Esophagus (tissue), 2 donors: ENCODE measurements at regions not wholly inside any gene's neighbourhood (a gene's known extent, or its start where the extent isn't known, plus 50 kb on each side); places are given as distances from the start of the nearest gene placed in this dataset.
"Not testable (repeated sequence)": the region's sequence is repeated elsewhere in the genome, so short reads cannot be mapped to it uniquely, and the experiment has no call there.

Experiments used
- H3K27ac ChIP-seq, 2 donors: one replicate each; pipeline ENCODE4 v1.5.1; 2013; ENCODE audit warnings: low read depth in 2 of 2, mild to moderate bottlenecking in 2 of 2, inconsistent platforms in 1 of 2, low read length in 1 of 2, moderate library complexity in 1 of 2
- H3K27me3 ChIP-seq, 2 donors: one replicate each; pipeline ENCODE4 v1.6.1; 2013; ENCODE audit warnings: low read length in 2 of 2, control low read depth in 1 of 2, mild to moderate bottlenecking in 1 of 2; ENCODE audit not compliant: insufficient read depth in 2 of 2, control insufficient read depth in 1 of 2
- H3K36me3 ChIP-seq, 2 donors: one replicate each; pipeline ENCODE4 v1.6.1; 2013; ENCODE audit warnings: low read length in 1 of 2; ENCODE audit not compliant: control insufficient read depth in 2 of 2, insufficient read depth in 2 of 2
- H3K4me1 ChIP-seq, 2 donors: one replicate each; pipeline ENCODE4 v1.6.1; 2013; ENCODE audit warnings: low read length in 1 of 2; ENCODE audit not compliant: control insufficient read depth in 2 of 2, insufficient read depth in 2 of 2
- H3K4me3 ChIP-seq, 2 donors: one replicate each; pipeline ENCODE4 v1.5.1; 2013; ENCODE audit warnings: low read length in 2 of 2, mild to moderate bottlenecking in 2 of 2, low read depth in 1 of 2, moderate library complexity in 1 of 2
- H3K9me3 ChIP-seq, 2 donors: one replicate each; pipeline ENCODE4 v1.6.1; 2013; ENCODE audit warnings: mild to moderate bottlenecking in 2 of 2, low read depth in 1 of 2, low read length in 1 of 2, moderate library complexity in 1 of 2; ENCODE audit not compliant: control insufficient read depth in 2 of 2, insufficient read depth in 1 of 2
- WGBS, 2 donors: extraction: QIAGEN DNeasy Blood & Tissue Kit; methylation state at CpG; one replicate each; pipeline ENCODE4 v1.1.7; 2013; 5-methylcytosine and 5-hydroxymethylcytosine counted together
- donor health status: healthy with polysubstance abuse.
- donor health status: Bipolar disorder and iron deficiency.

DNA sequence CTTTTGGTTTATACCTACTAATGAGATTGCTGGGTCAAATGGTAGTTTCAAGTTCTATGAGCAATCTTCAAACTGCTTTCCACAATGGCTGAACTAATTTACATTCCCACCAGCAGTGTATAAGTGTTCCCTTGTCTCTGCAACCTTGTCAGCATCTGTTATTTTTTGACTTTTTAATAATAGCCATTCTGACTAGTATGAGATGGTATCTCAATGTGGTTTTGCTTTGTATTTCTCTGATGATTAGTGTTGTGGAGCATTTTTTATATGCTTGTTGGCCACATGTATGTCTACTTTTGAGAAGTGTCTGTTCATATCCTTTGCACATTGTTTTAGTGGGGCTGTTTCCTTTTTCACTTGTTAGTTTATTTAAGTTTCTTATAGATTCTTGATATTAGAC is 449.3 kb upstream of the ATP11B start:
- H3K4me3 ChIP-seq, H3K9me3 ChIP-seq, H3K27ac ChIP-seq, H3K27me3 ChIP-seq, H3K36me3 ChIP-seq, H3K4me1 ChIP-seq: not testable (repeated sequence)

- H3K4me3 ChIP-seq = no peak overlapping the region
- H3K36me3 ChIP-seq = no peaks in the 10 kb centered on the region
- H3K27me3 ChIP-seq = no peaks in the 10 kb centered on the region
- H3K4me1 ChIP-seq = no peaks in the 10 kb centered on the region
- H3K27ac ChIP-seq = no peak overlapping the region
- 54 to 62% methylated on average over 2 of the region's 2 CpGs for WGBS, 2 donors
- H3K9me3 ChIP-seq = no peaks in the 10 kb centered on the region
Measured at GRCh38 chr3:182349051-182349450, 444.3 kb upstream of the ATP11B start.

GRCh38 chr3:182349951-182350517 is 443.3 kb upstream of the ATP11B start:
- WGBS, 2 donors = 74 to 90% methylated on average over 1 of the region's 1 CpG
- H3K36me3 ChIP-seq = no peaks in the 10 kb centered on the region
- no peaks in the 10 kb centered on the region for H3K4me1 ChIP-seq
- no peaks in the 10 kb centered on the region for H3K9me3 ChIP-seq
- no peak overlapping the region for H3K27ac ChIP-seq
- no peak overlapping the region for H3K4me3 ChIP-seq
- H3K27me3 ChIP-seq = no peaks in the 10 kb centered on the region

DNA sequence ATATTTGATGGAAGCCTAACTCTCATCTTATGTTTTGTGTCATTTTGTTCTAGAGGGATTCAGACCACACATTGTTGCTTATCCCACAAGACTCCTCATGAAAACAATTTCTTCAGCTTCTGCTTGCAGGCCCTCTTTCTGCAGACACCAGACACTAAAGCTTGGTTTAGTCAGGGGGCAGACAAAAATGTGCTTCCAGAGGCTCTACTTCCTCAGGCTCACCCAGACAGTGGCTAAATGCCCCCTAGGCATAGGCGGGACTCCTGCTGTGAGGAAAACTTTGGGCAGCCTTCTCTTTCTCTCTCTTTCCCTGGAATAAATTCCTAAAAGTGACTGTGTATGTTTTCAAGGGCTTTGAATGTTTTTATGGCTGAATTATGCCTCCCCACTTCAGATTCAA is 435.4 kb upstream of the ATP11B start:
- no peak overlapping the region for H3K27ac ChIP-seq
- no peaks in the 10 kb centered on the region for H3K9me3 ChIP-seq
- 58 to 59% methylated on average over 1 of the region's 1 CpG for WGBS, 2 donors

GRCh38 chr3:182364323-182364722 is 429.0 kb upstream of the ATP11B start:
- Histone ChIP-seq H3K4me3 (no peak overlapping the region), H3K36me3 (no peaks in the 10 kb centered on the region), H3K9me3 (no peaks in the 10 kb centered on the region), H3K27me3 (no peaks in the 10 kb centered on the region), H3K4me1 (peaks cover 0 to 3% of the 10 kb centered on the region in 2 donors), H3K27ac (no peak overlapping the region)
- WGBS, 2 donors = 64 to 66% methylated on average over 6 of the region's 6 CpGs

More for the DNA sequence above, 435.4 kb upstream of the ATP11B start:
- Histone ChIP-seq H3K27me3 (no peaks in the 10 kb centered on the region), H3K36me3 (no peaks in the 10 kb centered on the region), H3K4me1 (no peaks in the 10 kb centered on the region), H3K4me3 (no peak overlapping the region)

DNA sequence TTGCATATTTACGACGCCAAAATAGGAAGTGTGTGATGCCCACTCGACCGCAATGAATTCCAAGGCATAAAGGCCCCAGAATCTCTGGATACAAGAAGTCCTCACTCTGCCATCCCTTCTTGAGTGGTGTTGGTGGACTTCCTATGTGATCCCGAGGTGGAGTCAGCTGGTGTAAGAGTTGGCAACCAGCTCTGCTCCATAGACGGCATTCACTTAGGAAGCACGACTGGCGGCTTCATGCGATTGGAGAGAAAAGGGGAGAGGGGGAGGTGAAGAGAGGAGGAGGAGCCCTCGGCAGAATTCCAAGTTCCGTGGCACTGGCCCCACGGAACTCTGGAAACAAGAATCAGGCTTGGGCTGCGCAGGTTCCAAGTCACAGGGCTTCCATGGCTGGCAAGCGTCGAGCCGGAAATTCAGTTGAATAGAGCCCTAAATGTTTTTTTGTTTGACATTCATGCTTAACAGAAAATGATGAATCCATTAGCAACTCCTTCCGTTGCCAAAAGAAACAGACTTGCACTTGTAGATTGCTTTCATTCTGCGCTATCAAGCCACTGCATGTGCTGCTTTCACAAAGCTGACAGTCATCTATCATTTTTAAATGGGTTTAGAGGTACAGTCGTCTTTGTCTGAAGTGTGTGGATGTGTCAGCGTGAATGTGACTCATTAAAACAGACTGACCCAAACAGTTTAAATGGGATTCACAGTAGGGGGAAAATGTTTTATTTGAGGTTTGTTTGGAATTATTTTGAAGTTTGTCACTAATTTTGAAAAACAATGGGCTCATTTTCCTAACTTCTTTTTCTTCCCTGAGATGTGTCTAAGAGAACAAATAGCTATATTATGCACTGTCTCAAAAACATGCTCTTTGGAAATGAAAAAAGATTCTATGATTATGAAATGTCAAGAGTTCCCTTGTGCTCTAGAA is 428.3 kb upstream of the ATP11B start:
- H3K4me3 ChIP-seq = peak overlapping the region; percentile 24 to 32
- peak overlapping the region; percentile 47 to 52 for H3K27ac ChIP-seq
- peaks cover 0 to 3% of the 10 kb centered on the region in 2 donors for H3K4me1 ChIP-seq
- no peaks in the 10 kb centered on the region for H3K36me3 ChIP-seq
- no peaks in the 10 kb centered on the region for H3K27me3 ChIP-seq
- 35 to 45% methylated on average over 20 of the region's 20 CpGs for WGBS, 2 donors
- H3K9me3 ChIP-seq = no peaks in the 10 kb centered on the region

DNA sequence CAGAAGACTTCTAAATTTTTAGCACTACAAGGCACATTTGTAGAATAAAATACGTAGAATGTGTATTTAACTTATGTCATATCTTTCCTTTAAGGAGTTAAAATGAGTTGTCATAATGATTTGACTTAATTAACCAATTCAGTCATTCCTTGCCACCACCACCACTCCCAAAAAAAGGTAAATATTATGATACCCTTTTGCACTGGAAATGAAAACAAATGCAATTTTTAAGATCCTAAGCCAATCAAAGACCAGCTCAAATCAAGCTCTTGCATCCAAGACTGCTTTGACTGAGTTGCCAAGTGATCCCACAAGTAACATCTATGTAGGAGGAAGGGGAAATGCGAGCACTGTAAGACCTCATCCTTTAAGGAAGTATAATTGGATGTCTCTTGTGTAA is 426.6 kb upstream of the ATP11B start:
- Histone ChIP-seq H3K9me3 (no peaks in the 10 kb centered on the region), H3K36me3 (no peaks in the 10 kb centered on the region), H3K27ac (no peak overlapping the region), H3K4me1 (peaks cover 0 to 3% of the 10 kb centered on the region in 2 donors), H3K27me3 (no peaks in the 10 kb centered on the region), H3K4me3 (no peak overlapping the region)
- 79 to 81% methylated on average over 2 of the region's 2 CpGs for WGBS, 2 donors

- Histone ChIP-seq H3K27ac (no peak overlapping the region), H3K4me1 (peaks cover 0 to under 1% of the 10 kb centered on the region in 2 donors)
Measured at GRCh38 chr3:182369861-182370260, 423.4 kb upstream of the ATP11B start.

DNA sequence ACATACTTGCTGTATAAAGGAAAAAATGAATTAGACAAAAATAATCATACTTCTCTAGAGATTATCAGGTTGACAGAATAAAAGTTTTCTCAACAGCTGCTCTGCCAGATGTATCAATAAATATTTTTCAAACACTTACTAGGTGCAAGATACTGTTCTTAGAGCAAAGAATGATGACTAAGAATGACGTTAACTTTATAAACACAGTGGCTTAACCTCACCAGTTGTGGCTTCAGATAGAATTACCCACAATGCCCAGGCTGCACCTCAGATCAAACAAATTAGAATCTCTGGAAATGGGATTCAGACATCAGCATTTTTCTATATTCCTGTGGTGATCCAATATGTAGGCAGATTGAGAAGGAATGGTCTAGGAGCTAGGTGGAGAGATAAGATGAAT is 422.4 kb upstream of the ATP11B start:
- no peak overlapping the region for H3K4me3 ChIP-seq
- H3K4me1 ChIP-seq = no peaks in the 10 kb centered on the region
- no peaks in the 10 kb centered on the region for H3K27me3 ChIP-seq
- WGBS, 2 donors = 23 to 30% methylated on average over 1 of the region's 1 CpG
- H3K27ac ChIP-seq = no peak overlapping the region
- no peaks in the 10 kb centered on the region for H3K9me3 ChIP-seq
- no peaks in the 10 kb centered on the region for H3K36me3 ChIP-seq

More at GRCh38 chr3:182369861-182370260, 423.4 kb upstream of the ATP11B start:
- Histone ChIP-seq H3K36me3 (no peaks in the 10 kb centered on the region), H3K27me3 (no peaks in the 10 kb centered on the region), H3K4me3 (no peak overlapping the region), H3K9me3 (no peaks in the 10 kb centered on the region)
- 96 to 97% methylated on average over 1 of the region's 1 CpG for WGBS, 2 donors

DNA sequence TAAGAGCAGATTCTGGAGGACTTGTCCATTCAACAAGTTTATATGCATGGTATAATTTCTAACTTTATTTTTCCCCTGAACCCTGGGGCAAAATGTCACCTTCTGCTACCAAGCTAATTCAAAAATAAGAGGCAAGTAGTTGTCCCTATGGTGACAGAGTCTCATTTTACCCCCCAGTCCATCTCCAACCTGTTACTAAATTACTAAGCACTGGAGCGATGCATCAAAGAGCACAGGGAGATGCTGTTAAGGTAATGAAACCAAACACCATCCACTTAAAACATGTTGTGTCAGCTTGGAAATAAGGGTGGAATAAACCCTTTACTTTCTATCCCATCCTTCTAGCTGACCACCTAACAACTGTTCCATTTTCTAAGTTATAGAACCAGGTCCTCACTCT is 417.4 kb upstream of the ATP11B start:
- Histone ChIP-seq H3K36me3 (no peaks in the 10 kb centered on the region), H3K27me3 (no peaks in the 10 kb centered on the region), H3K27ac (no peak overlapping the region), H3K9me3 (no peaks in the 10 kb centered on the region), H3K4me3 (no peak overlapping the region), H3K4me1 (no peaks in the 10 kb centered on the region)
- 86 to 93% methylated on average over 1 of the region's 1 CpG for WGBS, 2 donors
